H1 (cell line): ENCODE measurements at regions not wholly inside any gene's neighbourhood (a gene's known extent, or its start where the extent isn't known, plus 50 kb on each side); places are given as distances from the start of the nearest gene placed in this dataset.

Experiments used
- CTCF ChIA-PET: fragments of 300-600 bp; sonication (Branson Sonifier 250); formaldehyde crosslinking; loops from one replicate; lab custom pipeline; 2021; ENCODE audit not compliant: partially characterized antibody; lab: Charles Lee
- POLR2A ChIA-PET: fragments of 300-600 bp; sonication (Branson Sonifier 250); formaldehyde crosslinking; loops from one replicate; lab custom pipeline; 2021; ENCODE audit warnings: inconsistent platforms; ENCODE audit not compliant: partially characterized antibody; lab: Charles Lee
- DNase-seq, 2 experiments: peaks; one replicate each; pipeline versions ENCODE4 v3.0.0 to v3.0.0-alpha.2; 2010 to 2022; ENCODE audit warnings: low spot score in 2 of 2, low read depth in 1 of 2, mixed read lengths in 1 of 2
- FAIRE-seq: peaks from 2 replicates; lab custom pipeline; 2011; peaks lifted over from hg19 to GRCh38; lab: Jason Lieb, UNC
- H2AFZ ChIP-seq: 2 replicates; pipeline ENCODE4 v1.8.1; 2012; ENCODE audit warnings: low read length, inconsistent platforms
- H2AK5ac ChIP-seq: 2 replicates; pipeline ENCODE4 v1.6.1; 2013; ENCODE audit warnings: low read depth, low read length
- H2BK120ac ChIP-seq: replicated peaks from 2 replicates; pipeline ENCODE3; 2013; ENCODE audit warnings: low read depth, low read length, inconsistent platforms
- H2BK12ac ChIP-seq: 2 replicates; pipeline ENCODE4 v1.6.1; 2013; ENCODE audit warnings: low read depth, low read length
- H2BK15ac ChIP-seq: 2 replicates; pipeline ENCODE4 v1.6.1; 2013; ENCODE audit warnings: low read length
- H2BK20ac ChIP-seq: 2 replicates; pipeline ENCODE4 v1.6.1; 2013; ENCODE audit warnings: low read length
- H2BK5ac ChIP-seq: 2 replicates; pipeline ENCODE4 v1.6.1; 2013; ENCODE audit warnings: low read depth, low read length
- H3K14ac ChIP-seq: 2 replicates; pipeline ENCODE4 v1.6.1; 2013; ENCODE audit warnings: inconsistent platforms; ENCODE audit not compliant: insufficient read length
- H3K18ac ChIP-seq: 2 replicates; pipeline ENCODE4 v1.6.1; 2013; ENCODE audit warnings: low read length; ENCODE audit errors: extremely low read depth
- H3K23ac ChIP-seq: 2 replicates; pipeline ENCODE4 v1.6.1; 2013; ENCODE audit warnings: inconsistent platforms; ENCODE audit not compliant: insufficient read length
- H3K23me2 ChIP-seq: 2 replicates; pipeline ENCODE4 v1.6.1; 2013; ENCODE audit warnings: low read depth, low read length
- H3K27ac ChIP-seq: 2 replicates; pipeline ENCODE4 v1.6.1; 2011; ENCODE audit warnings: low read depth, low read length, inconsistent platforms
- H3K27me3 ChIP-seq, 4 experiments: replicated peaks in 1 of 4; 1 replicate in 1 of 4; 2 replicates in 3 of 4; pipeline versions ENCODE4 v1.6.1 to v1.8.1; 2011 to 2013; ENCODE audit warnings: low read length in 3 of 4, mild to moderate bottlenecking in 3 of 4, inconsistent platforms in 2 of 4, mixed read lengths in 2 of 4, moderate library complexity in 1 of 4; ENCODE audit not compliant: control insufficient read depth in 3 of 4, insufficient read depth in 3 of 4; ENCODE audit errors: extremely low read depth in 1 of 4
- H3K36me3 ChIP-seq, 4 experiments: 2 replicates each; pipeline versions ENCODE4 v1.6.1 to v1.8.1; 2011 to 2013; ENCODE audit warnings: mild to moderate bottlenecking in 4 of 4, low read length in 3 of 4, moderate library complexity in 2 of 4, control low read depth in 1 of 4, inconsistent platforms in 1 of 4; ENCODE audit not compliant: insufficient read depth in 4 of 4, control insufficient read depth in 2 of 4
- H3K4ac ChIP-seq: replicated peaks from 2 replicates; pipeline ENCODE3; 2013; ENCODE audit warnings: low read length, low read depth, mixed read lengths, inconsistent platforms; ENCODE audit not compliant: insufficient read length
- H3K4me1 ChIP-seq, 4 experiments: replicated peaks in 1 of 4; 1 replicate in 1 of 4; 2 replicates in 3 of 4; pipeline versions ENCODE4 v1.6.1 to v1.8.1; 2011 to 2013; ENCODE audit warnings: low read length in 3 of 4, inconsistent platforms in 2 of 4, mixed read lengths in 1 of 4; ENCODE audit not compliant: insufficient read depth in 4 of 4, control insufficient read depth in 3 of 4
- H3K4me2 ChIP-seq, 2 experiments: 2 replicates each; pipeline versions ENCODE4 v1.6.1 to v1.8.1; 2011 to 2013; ENCODE audit warnings: low read depth in 2 of 2, low read length in 2 of 2, control low read depth in 1 of 2, inconsistent platforms in 1 of 2, mild to moderate bottlenecking in 1 of 2; ENCODE audit not compliant: insufficient read depth in 1 of 2
- H3K4me3 ChIP-seq, 4 experiments: fragments of 200-600, 300-600 bp in 1 of 4; sonication (generic), shearing (Covaris generic), sonication (Bioruptor Twin) in 1 of 4; 2 replicates each; pipeline versions ENCODE4 v1.5.1 to v1.8.1; 2011 to 2016; ENCODE audit warnings: low read length in 4 of 4, low read depth in 3 of 4, control low read depth in 2 of 4, inconsistent platforms in 2 of 4, mild to moderate bottlenecking in 2 of 4, mixed read lengths in 1 of 4, moderate library complexity in 1 of 4; ENCODE audit not compliant: insufficient read depth in 2 of 4; ENCODE audit errors: extremely low read depth in 1 of 4
- H3K56ac ChIP-seq: replicated peaks from 2 replicates; pipeline ENCODE3; 2013; ENCODE audit warnings: low read depth, mild to moderate bottlenecking, mixed read lengths, low read length, inconsistent platforms; ENCODE audit not compliant: insufficient read length
- H3K79me1 ChIP-seq: 2 replicates; pipeline ENCODE4 v1.6.1; 2013; ENCODE audit warnings: low read depth, low read length, control low read depth
- H3K79me2 ChIP-seq, 2 experiments: 2 replicates each; pipeline versions ENCODE4 v1.6.1 to v1.8.1; 2012 to 2013; ENCODE audit warnings: low read length in 2 of 2, mild to moderate bottlenecking in 2 of 2, inconsistent platforms in 1 of 2; ENCODE audit not compliant: insufficient read depth in 2 of 2, control insufficient read depth in 1 of 2
- H3K9ac ChIP-seq, 4 experiments: replicated peaks in 1 of 4; 1 replicate in 1 of 4; 2 replicates in 3 of 4; pipeline versions ENCODE4 v1.6.1 to v1.8.1; 2011 to 2013; ENCODE audit warnings: low read depth in 3 of 4, low read length in 3 of 4, control low read depth in 2 of 4, mild to moderate bottlenecking in 2 of 4, moderate library complexity in 2 of 4, inconsistent platforms in 1 of 4; ENCODE audit errors: extremely low read depth in 1 of 4
- H3K9me3 ChIP-seq, 2 experiments: 2 replicates each; pipeline versions ENCODE4 v1.6.1 to v1.8.1; 2012 to 2013; ENCODE audit warnings: mild to moderate bottlenecking in 2 of 2, moderate library complexity in 2 of 2, control low read depth in 1 of 2, inconsistent platforms in 1 of 2, low read depth in 1 of 2, low read length in 1 of 2, mixed read lengths in 1 of 2; ENCODE audit not compliant: insufficient read depth in 2 of 2
- H4K20me1 ChIP-seq, 2 experiments: replicated peaks in 1 of 2; 2 replicates each; pipeline versions ENCODE3 to v1.8.1; 2011 to 2013; ENCODE audit warnings: inconsistent platforms in 2 of 2, low read length in 2 of 2, mild to moderate bottlenecking in 1 of 2; ENCODE audit not compliant: insufficient read depth in 2 of 2, control insufficient read depth in 1 of 2
- H4K5ac ChIP-seq: 2 replicates; pipeline ENCODE4 v1.6.1; 2013; ENCODE audit warnings: low read length, low read depth, mixed read lengths, inconsistent platforms; ENCODE audit not compliant: insufficient read length
- H4K8ac ChIP-seq: 2 replicates; pipeline ENCODE4 v1.8.0; 2013; ENCODE audit warnings: mild to moderate bottlenecking, moderate library complexity, low read length, inconsistent platforms; ENCODE audit not compliant: insufficient read depth; ENCODE audit errors: extremely low read depth
- H4K91ac ChIP-seq: replicated peaks from 2 replicates; pipeline ENCODE3; 2013; ENCODE audit warnings: low read length, mixed read lengths, inconsistent platforms; ENCODE audit not compliant: insufficient read length
- BACH1 ChIP-seq: IDR thresholded peaks from 2 replicates; pipeline ENCODE4 v1.6.1; 2012; ENCODE audit warnings: low read length, improper control_type of control experiment
- EP300 ChIP-seq, 2 experiments: IDR thresholded peaks; 1 replicate in 1 of 2; 2 replicates in 1 of 2; pipeline ENCODE4 v1.6.1; 2011 to 2012; ENCODE audit warnings: low read depth in 2 of 2, low read length in 2 of 2, mild to moderate bottlenecking in 2 of 2, borderline replicate concordance in 1 of 2, inconsistent platforms in 1 of 2, moderate library complexity in 1 of 2
- RXRA ChIP-seq: IDR thresholded peaks from 2 replicates; pipeline ENCODE4 v1.6.1; 2011; ENCODE audit warnings: low read depth, mild to moderate bottlenecking, low read length, moderate library complexity; ENCODE audit not compliant: insufficient read depth
- SP2 ChIP-seq: IDR thresholded peaks from 2 replicates; pipeline ENCODE4 v1.6.1; 2012; ENCODE audit warnings: mild to moderate bottlenecking, low read length, inconsistent platforms
- TEAD4 ChIP-seq: IDR thresholded peaks from 2 replicates; pipeline ENCODE4 v1.6.1; 2012; ENCODE audit warnings: low read depth, low read length, inconsistent platforms, mixed read lengths
- WGBS, 2 experiments: shearing (Covaris generic) in 1 of 2; methylation state at CpG; one replicate each; pipeline versions ENCODE4 v1.1.6 to v1.1.7; 2013 to 2015; ENCODE audit warnings: low lambda C conversion rate in 2 of 2, mixed read lengths in 2 of 2, inconsistent platforms in 1 of 2, low coverage in 1 of 2, missing lambda C conversion rate in 1 of 2; ENCODE audit not compliant: insufficient replicate concordance in 2 of 2, insufficient coverage in 1 of 2, insufficient read length in 1 of 2; ENCODE audit errors: extremely low coverage in 1 of 2, missing lambda C conversion rate in 1 of 2; 5-methylcytosine and 5-hydroxymethylcytosine counted together

- Histone ChIP-seq H2BK12ac (no peak overlapping the region), H3K9ac (no peak overlapping the region), H3K23me2 (no peaks in the 10 kb centered on the region), H2BK20ac (no peak overlapping the region), H3K36me3 (no peaks in the 10 kb centered on the region), H2BK15ac (no peak overlapping the region), H2BK120ac (no peak overlapping the region), H3K27me3 (no peaks in the 10 kb centered on the region), H4K20me1 (no peaks in the 10 kb centered on the region), H2AFZ (no peak overlapping the region), H4K5ac (no peak overlapping the region), H3K4me1 (no peaks in the 10 kb centered on the region), H3K79me1 (no peaks in the 10 kb centered on the region), H3K4ac (no peak overlapping the region), H3K18ac (no peak overlapping the region), H2AK5ac (no peak overlapping the region), H3K4me3 (no peak overlapping the region), H3K79me2 (no peaks in the 10 kb centered on the region), H4K91ac (no peak overlapping the region), H3K23ac (no peak overlapping the region), H4K8ac (no peak overlapping the region), H3K27ac (no peak overlapping the region), H3K14ac (no peak overlapping the region), H3K56ac (no peak overlapping the region), H3K4me2 (no peak overlapping the region), H3K9me3 (peaks cover 5% of the 10 kb centered on the region in 2 experiments), H2BK5ac (no peak overlapping the region)
- FAIRE-seq (no peak), DNase-seq (no peak)
- ChIA-PET CTCF (interaction anchor here (0.6 to 1.7 kb wide), 4 partner anchors 13 to 559 kb away, joined by 3 to 4 read pairs (median 4); partner anchors contain the start of gene HTR1E), POLR2A (interaction anchor here (1.2 kb wide), 1 partner anchor 8 kb away, joined by 3 read pairs; no protein-coding TSS in a partner anchor)
- 100% methylated on average over 1 of the region's 1 CpG; no CpG with 5 or more reads in 1 of the 2 experiments for WGBS, 2 experiments
- TF ChIP-seq BACH1 (no peak), RXRA (no peak), TEAD4 (no peak), EP300 (IDR thresholded peaks at IDR 0.05; ENCODE audit: borderline replicate concordance in 1 of 2, low read depth in 2 of 2, low read length in 2 of 2) (no peak), SP2 (no peak)
These were observed 172.1 kb upstream of the HTR1E start for GRCh38 chr6:86765211-86765610.
